Mammary epithelial cell (primary cell): ENCODE measurements at regions not wholly inside any gene's neighbourhood (a gene's known extent, or its start where the extent isn't known, plus 50 kb on each side); places are given as distances from the start of the nearest gene placed in this dataset.

ENCODE experiments used
- EZH2 ChIP-seq: IDR thresholded peaks from 2 replicates; pipeline ENCODE4 v1.6.1; 2012; ENCODE audit warnings: low read length, inconsistent platforms, borderline replicate concordance
- TF ChIP-seq, protein P1 (sequence below), 2 donors: IDR thresholded peaks in 1 of 2; conservative IDR thresholded peaks in 1 of 2; 2 replicates each; pipeline ENCODE4 v1.5.1; 2011 to 2012; ENCODE audit warnings: inconsistent platforms in 2 of 2, low read length in 2 of 2, mild to moderate bottlenecking in 2 of 2, control low read depth in 1 of 2, low read depth in 1 of 2; ENCODE audit not compliant: insufficient read depth in 1 of 2; ENCODE audit errors: extremely low read depth in 1 of 2

DNA sequence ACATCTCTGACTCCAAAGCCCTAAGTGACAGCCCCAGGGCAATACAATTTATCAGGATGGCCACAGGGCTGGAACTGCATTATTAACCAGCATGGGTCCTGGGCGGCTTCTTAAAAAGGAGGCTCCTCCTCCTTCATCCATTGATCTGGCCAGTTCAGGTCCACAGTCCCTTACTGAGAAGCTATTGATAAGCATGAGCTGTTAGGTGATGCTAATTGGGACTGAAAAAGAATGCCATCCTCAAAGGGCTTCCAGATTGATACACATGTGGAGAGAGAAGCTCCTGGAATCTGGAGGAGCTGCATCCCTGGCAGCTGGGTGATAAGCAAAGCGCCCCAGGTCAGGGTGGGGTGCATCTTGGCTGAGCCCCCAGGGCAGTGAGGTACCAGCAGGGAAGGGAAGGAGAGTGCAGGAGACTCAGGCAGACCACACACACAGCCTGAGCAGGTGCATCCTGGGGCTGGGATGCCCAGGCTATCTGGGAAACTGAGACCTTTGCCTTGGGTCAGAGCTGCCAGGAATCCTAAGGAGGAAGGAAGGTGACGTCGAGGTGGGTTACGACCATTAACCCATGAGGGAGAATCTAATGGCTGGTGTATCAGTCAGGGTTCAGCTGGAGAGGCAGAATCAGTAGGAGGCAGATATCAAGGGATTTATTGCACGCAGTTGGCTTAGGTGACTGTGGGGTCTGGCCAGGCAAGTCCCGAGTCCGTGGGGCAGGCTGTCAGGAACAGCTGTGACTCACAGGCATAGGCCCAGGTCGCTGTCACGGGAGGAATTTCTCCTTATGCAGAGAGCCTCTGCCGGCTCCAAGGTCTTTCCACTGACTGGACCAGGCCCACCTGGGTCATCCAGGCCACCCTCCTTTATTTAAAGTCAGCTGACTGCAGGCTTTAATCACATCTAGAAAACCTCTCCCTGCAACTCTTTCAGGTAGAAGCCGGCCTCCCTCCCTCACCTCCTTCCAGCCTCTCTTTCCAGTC is 261.2 kb downstream of the BMP7 start:
- TF ChIP-seq, protein P1, sequence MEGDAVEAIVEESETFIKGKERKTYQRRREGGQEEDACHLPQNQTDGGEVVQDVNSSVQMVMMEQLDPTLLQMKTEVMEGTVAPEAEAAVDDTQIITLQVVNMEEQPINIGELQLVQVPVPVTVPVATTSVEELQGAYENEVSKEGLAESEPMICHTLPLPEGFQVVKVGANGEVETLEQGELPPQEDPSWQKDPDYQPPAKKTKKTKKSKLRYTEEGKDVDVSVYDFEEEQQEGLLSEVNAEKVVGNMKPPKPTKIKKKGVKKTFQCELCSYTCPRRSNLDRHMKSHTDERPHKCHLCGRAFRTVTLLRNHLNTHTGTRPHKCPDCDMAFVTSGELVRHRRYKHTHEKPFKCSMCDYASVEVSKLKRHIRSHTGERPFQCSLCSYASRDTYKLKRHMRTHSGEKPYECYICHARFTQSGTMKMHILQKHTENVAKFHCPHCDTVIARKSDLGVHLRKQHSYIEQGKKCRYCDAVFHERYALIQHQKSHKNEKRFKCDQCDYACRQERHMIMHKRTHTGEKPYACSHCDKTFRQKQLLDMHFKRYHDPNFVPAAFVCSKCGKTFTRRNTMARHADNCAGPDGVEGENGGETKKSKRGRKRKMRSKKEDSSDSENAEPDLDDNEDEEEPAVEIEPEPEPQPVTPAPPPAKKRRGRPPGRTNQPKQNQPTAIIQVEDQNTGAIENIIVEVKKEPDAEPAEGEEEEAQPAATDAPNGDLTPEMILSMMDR (conservative IDR thresholded peaks at IDR 0.05 in 1 of 2, IDR thresholded peaks at IDR 0.05 in 1 of 2; ENCODE audit: extremely low read depth in 1 of 2, insufficient read depth in 1 of 2, low read depth in 1 of 2, low read length in 2 of 2), result no peak
- no peak for TF ChIP-seq EZH2
